Esophagus muscularis mucosa (tissue), 4 donors: ENCODE measurements at regions not wholly inside any gene's neighbourhood (a gene's known extent, or its start where the extent isn't known, plus 50 kb on each side); places are given as distances from the start of the nearest gene placed in this dataset.

Source experiments
- CTCF ChIP-seq, 3 experiments: fragments of 200-600 bp in 2 of 3; fragments of 450-650 bp in 1 of 3; sonication (generic) in 2 of 3; IDR thresholded peaks; one replicate each; pipeline ENCODE4 v1.5.1; 2017 to 2019; ENCODE audit warnings: antibody characterized with exemption in 3 of 3, mild to moderate bottlenecking in 2 of 3, moderate library complexity in 1 of 3
- EP300 ChIP-seq: sonication (generic); formaldehyde crosslinking; IDR thresholded peaks from one replicate; pipeline ENCODE4 v1.6.1; 2017; ENCODE audit warnings: antibody characterized with exemption
- POLR2A ChIP-seq: fragments of 450-650 bp; IDR thresholded peaks from one replicate; pipeline ENCODE4 v1.6.1; 2017; ENCODE audit warnings: antibody characterized with exemption, moderate library complexity, mild to moderate bottlenecking, low read depth

- TF ChIP-seq POLR2A = no peak
- TF ChIP-seq CTCF (IDR thresholded peaks at IDR 0.05) = no peak
- no peak for TF ChIP-seq EP300
Measured at GRCh38 chr6:148157841-148158240, 184.8 kb upstream of the SASH1 start.
